Esophagus squamous epithelium (tissue), 5 donors: ENCODE measurements at regions not wholly inside any gene's neighbourhood (a gene's known extent, or its start where the extent isn't known, plus 50 kb on each side); places are given as distances from the start of the nearest gene placed in this dataset.

Source experiments
- DNase-seq: peaks from one replicate; lab custom pipeline; 2025; lab: John Stamatoyannopoulos, UW
- H3K27ac ChIP-seq, 4 donors: fragments of 200-600 bp; sonication (generic); one replicate each; pipeline ENCODE4 v1.5.1; 2016 to 2019; ENCODE audit warnings: mild to moderate bottlenecking in 1 of 4
- H3K27me3 ChIP-seq, 4 donors: fragments of 200-600 bp; sonication (generic); 1 replicate in 3 of 4; 2 replicates in 1 of 4; pipeline versions ENCODE4 v1.5.1 to v1.6.0; 2017 to 2021; ENCODE audit warnings: antibody characterized with exemption in 1 of 4
- H3K36me3 ChIP-seq, 3 donors: fragments of 200-600 bp; sonication (generic); one replicate each; pipeline ENCODE4 v1.5.1; 2016 to 2019
- H3K4me1 ChIP-seq, 3 donors: fragments of 200-600 bp; sonication (generic); one replicate each; pipeline ENCODE4 v1.5.1; 2017 to 2019
- H3K4me3 ChIP-seq, 4 donors: fragments of 200-600 bp; sonication (generic); 1 replicate in 3 of 4; 2 replicates in 1 of 4; pipeline ENCODE4 v1.5.1; 2016 to 2019; ENCODE audit warnings: mild to moderate bottlenecking in 2 of 4, moderate library complexity in 1 of 4
- H3K9me3 ChIP-seq, 3 donors: fragments of 200-600 bp; sonication (generic); one replicate each; pipeline ENCODE4 v1.5.1; 2016 to 2019
- CTCF ChIP-seq, 6 experiments: fragments of 450-650 bp in 4 of 6; fragments of 200-600 bp in 2 of 6; sonication (generic) in 2 of 6; IDR thresholded peaks; one replicate each; pipeline ENCODE4 v1.5.1; 2016 to 2019; ENCODE audit warnings: antibody characterized with exemption in 6 of 6, mild to moderate bottlenecking in 4 of 6, moderate library complexity in 4 of 6
- POLR2A ChIP-seq, 4 donors: fragments of 450-650 bp; IDR thresholded peaks; one replicate each; pipeline ENCODE4 v1.6.1; 2017; ENCODE audit warnings: antibody characterized with exemption in 4 of 4, mild to moderate bottlenecking in 4 of 4, moderate library complexity in 3 of 4
- WGBS, 2 donors: methylation state at CpG; one replicate each; pipeline ENCODE4 v1.1.5; 2018; 5-methylcytosine and 5-hydroxymethylcytosine counted together
- intact Hi-C: fragments of 100-400 bp; cut with DNase I; formaldehyde crosslinking; loops from one replicate; pipeline ENCODE4 v1.15.0; 2022
- donor health status: DM: yes; HTN: yes; CAD: no.

- WGBS, 2 donors: 75 to 85% methylated on average over 1 of the region's 1 CpG
- Histone ChIP-seq H3K36me3 (no peaks in the 10 kb centered on the region), H3K9me3 (no peaks in the 10 kb centered on the region), H3K4me3 (no peak overlapping the region), H3K27me3 (no peaks in the 10 kb centered on the region), H3K4me1 (peaks cover 0 to 9% (median 0%) of the 10 kb centered on the region in 3 donors), H3K27ac (no peak overlapping the region)
- TF ChIP-seq POLR2A (IDR thresholded peaks at IDR 0.05) (no peak), CTCF (IDR thresholded peaks at IDR 0.05) (no peak)
- intact Hi-C loops: loop anchor here (10.0 kb wide), 1 partner anchor 302 kb away; no protein-coding TSS in a partner anchor
- DNase-seq: no peak
Observed at GRCh38 chr9:14462950-14463349, 149.0 kb upstream of the NFIB start.

GRCh38 chr9:14455243-14455642 lies 141.3 kb upstream of the NFIB start:
- H3K27ac ChIP-seq: no peak overlapping the region
- 76 to 86% methylated on average over 2 of the region's 2 CpGs for WGBS, 2 donors
- DNase-seq: no peak

GRCh38 chr9:14453286-14453685 lies 139.3 kb upstream of the NFIB start:
- no peaks in the 10 kb centered on the region for H3K36me3 ChIP-seq
- no peak overlapping the region for H3K4me3 ChIP-seq
- H3K27ac ChIP-seq: no peak overlapping the region
- no peak for TF ChIP-seq CTCF (IDR thresholded peaks at IDR 0.05)
- no peak for TF ChIP-seq POLR2A (IDR thresholded peaks at IDR 0.05)
- no peaks in the 10 kb centered on the region for H3K27me3 ChIP-seq
- H3K9me3 ChIP-seq: no peaks in the 10 kb centered on the region
- intact Hi-C loops: no loop called here
- DNase-seq: no peak
- no peaks in the 10 kb centered on the region for H3K4me1 ChIP-seq

More at GRCh38 chr9:14455243-14455642, 141.3 kb upstream of the NFIB start:
- intact Hi-C loops: no loop called here
- TF ChIP-seq POLR2A (IDR thresholded peaks at IDR 0.05) (no peak), CTCF (IDR thresholded peaks at IDR 0.05) (no peak)
- Histone ChIP-seq H3K36me3 (no peaks in the 10 kb centered on the region), H3K9me3 (no peaks in the 10 kb centered on the region), H3K4me1 (no peaks in the 10 kb centered on the region), H3K27me3 (no peaks in the 10 kb centered on the region), H3K4me3 (no peak overlapping the region)

GRCh38 chr9:14452539-14452938 lies 138.6 kb upstream of the NFIB start:
- no peaks in the 10 kb centered on the region for H3K27me3 ChIP-seq
- H3K4me3 ChIP-seq: no peak overlapping the region
- intact Hi-C loops: no loop called here
- no peak for DNase-seq
- H3K9me3 ChIP-seq: no peaks in the 10 kb centered on the region
- H3K27ac ChIP-seq: no peak overlapping the region
- no peaks in the 10 kb centered on the region for H3K36me3 ChIP-seq
- no peaks in the 10 kb centered on the region for H3K4me1 ChIP-seq
- 5 to 11% methylated on average over 1 of the region's 1 CpG for WGBS, 2 donors
- TF ChIP-seq POLR2A (IDR thresholded peaks at IDR 0.05): no peak

- intact Hi-C loops: no loop called here
- Histone ChIP-seq H3K27me3 (no peaks in the 10 kb centered on the region), H3K4me3 (no peak overlapping the region), H3K27ac (no peak overlapping the region), H3K4me1 (no peaks in the 10 kb centered on the region), H3K36me3 (no peaks in the 10 kb centered on the region), H3K9me3 (no peaks in the 10 kb centered on the region)
- TF ChIP-seq CTCF (IDR thresholded peaks at IDR 0.05) (no peak), POLR2A (IDR thresholded peaks at IDR 0.05) (no peak)
- 47 to 53% methylated on average over 4 of the region's 4 CpGs for WGBS, 2 donors
- no peak for DNase-seq
Observed at GRCh38 chr9:14451949-14452348, 138.0 kb upstream of the NFIB start.

- H3K27ac ChIP-seq: no peak overlapping the region
- no peaks in the 10 kb centered on the region for H3K4me1 ChIP-seq
- TF ChIP-seq POLR2A (IDR thresholded peaks at IDR 0.05): no peak
- no peak for TF ChIP-seq CTCF (IDR thresholded peaks at IDR 0.05)
- H3K36me3 ChIP-seq: no peaks in the 10 kb centered on the region
- H3K27me3 ChIP-seq: no peaks in the 10 kb centered on the region
- H3K4me3 ChIP-seq: no peak overlapping the region
- 53 to 84% methylated on average over 3 of the region's 3 CpGs for WGBS, 2 donors
- intact Hi-C loops: no loop called here
- DNase-seq: no peak
- no peaks in the 10 kb centered on the region for H3K9me3 ChIP-seq
Observed at GRCh38 chr9:14447103-14447502, 133.2 kb upstream of the NFIB start.
